GM19452 (cell line): ENCODE measurements at regions not wholly inside any gene's neighbourhood (a gene's known extent, or its start where the extent isn't known, plus 50 kb on each side); places are given as distances from the start of the nearest gene placed in this dataset.
"Not testable (repeated sequence)": the region's sequence is repeated elsewhere in the genome, so short reads cannot be mapped to it uniquely, and the experiment has no call there.

ENCODE experiments used
- ATAC-seq: cut with Tn5 transposase; IDR thresholded peaks from one replicate; pipeline ENCODE4 v1.9.1; 2021; ENCODE audit not compliant: unreplicated experiment

GRCh38 chr17:71850812-71851211 lies 270.0 kb upstream of the SOX9 start:
- no peak for ATAC-seq

GRCh38 chr17:71855010-71855409 lies 265.8 kb upstream of the SOX9 start:
- ATAC-seq = no peak

- no peak for ATAC-seq
Measured at GRCh38 chr17:71864755-71865154, 256.1 kb upstream of the SOX9 start.

- ATAC-seq = no peak
Measured at GRCh38 chr17:71866095-71866494, 254.7 kb upstream of the SOX9 start.

- no peak for ATAC-seq
Measured at GRCh38 chr17:71869293-71869692, 251.5 kb upstream of the SOX9 start.

- no peak for ATAC-seq
Measured at GRCh38 chr17:71869841-71870545, 250.8 kb upstream of the SOX9 start.

- ATAC-seq = no peak
Measured at GRCh38 chr17:71870546-71870862, 250.3 kb upstream of the SOX9 start.

- no peak for ATAC-seq
Measured at GRCh38 chr17:71872843-71873485, 247.9 kb upstream of the SOX9 start.

GRCh38 chr17:71874773-71875172 lies 246.0 kb upstream of the SOX9 start:
- ATAC-seq = not testable (repeated sequence)

- no peak for ATAC-seq
Measured at GRCh38 chr17:71878271-71878670, 242.5 kb upstream of the SOX9 start.

GRCh38 chr17:71878998-71879397 lies 241.8 kb upstream of the SOX9 start:
- ATAC-seq = no peak

- ATAC-seq = no peak
Measured at GRCh38 chr17:71881041-71881440, 239.8 kb upstream of the SOX9 start.

- no peak for ATAC-seq
Measured at GRCh38 chr17:71881581-71881980, 239.2 kb upstream of the SOX9 start.

GRCh38 chr17:71883258-71883657 lies 237.6 kb upstream of the SOX9 start:
- no peak for ATAC-seq

GRCh38 chr17:71883845-71884244 lies 237.0 kb upstream of the SOX9 start:
- no peak for ATAC-seq

- ATAC-seq = no peak
Measured at GRCh38 chr17:71885662-71886061, 235.2 kb upstream of the SOX9 start.

GRCh38 chr17:71899317-71899716 lies 221.5 kb upstream of the SOX9 start:
- no peak for ATAC-seq

- no peak for ATAC-seq
Measured at GRCh38 chr17:71900621-71901229, 220.1 kb upstream of the SOX9 start.

GRCh38 chr17:71902894-71903506 lies 217.8 kb upstream of the SOX9 start:
- ATAC-seq = no peak

GRCh38 chr17:71905376-71906031 lies 215.3 kb upstream of the SOX9 start:
- ATAC-seq = no peak

- ATAC-seq = no peak
Measured at GRCh38 chr17:71909155-71909554, 211.7 kb upstream of the SOX9 start.

GRCh38 chr17:71910002-71910401 lies 210.8 kb upstream of the SOX9 start:
- no peak for ATAC-seq
